ENCODE measurements at regions not wholly inside any gene's neighbourhood (a gene's known extent, or its start where the extent isn't known, plus 50 kb on each side); places are given as distances from the start of the nearest gene placed in this dataset.

DNA sequence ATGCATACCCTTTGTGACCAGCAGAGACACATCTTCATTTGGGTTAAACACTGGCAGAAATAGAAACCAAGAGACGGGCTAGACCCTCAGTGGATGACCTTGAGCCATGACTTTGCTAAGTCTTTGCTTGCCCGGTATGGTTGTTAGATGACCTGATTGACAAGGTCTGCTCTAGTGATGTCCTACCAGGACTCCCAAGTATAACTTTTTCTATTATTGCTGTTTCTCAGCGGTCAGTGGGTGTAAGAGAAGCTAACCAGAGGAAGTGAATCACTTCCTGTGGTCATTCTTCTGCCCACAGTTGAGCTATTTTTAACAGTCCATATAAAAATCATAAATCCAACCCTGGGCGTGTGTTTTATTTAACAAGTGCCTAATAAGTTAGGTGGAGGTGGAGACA, 126.2 kb upstream of the ETS2 start:
- in situ Hi-C loops (cut with HindIII; ENCODE audit: extremely low pct_ligation_motif_present, low pct_unique_long_range_greater_than_20kb), result no loop called here
- H3K27ac ChIP-seq (ENCODE audit: extremely low read length, insufficient read depth, low read length), result no peak overlapping the region
- H2AFZ ChIP-seq (ENCODE audit: low read length), result no peak overlapping the region
- intact Hi-C loops (cut with micrococcal nuclease; ENCODE audit: unreplicated experiment), result no loop called here
- WGBS (ENCODE audit: low lambda C conversion rate), result 14% methylated on average over 4 of the region's 4 CpGs
- no peaks in the 10 kb centered on the region for H3K36me3 ChIP-seq (replicated peaks in 1 of 2; ENCODE audit: control insufficient read depth in 1 of 2, insufficient read depth in 2 of 2, low read length in 2 of 2)
- no peaks in the 10 kb centered on the region for H3K4me1 ChIP-seq (ENCODE audit: insufficient read depth, low read length)
- no peak for DNase-seq (ENCODE audit: low spot score)
- H3K9ac ChIP-seq (ENCODE audit: insufficient read depth, low read depth, low read length), result no peak overlapping the region
- no peaks in the 10 kb centered on the region for H3K79me2 ChIP-seq (ENCODE audit: insufficient read depth, low read length)
- H3K27me3 ChIP-seq (ENCODE audit: control insufficient read depth in 1 of 2, insufficient read depth in 2 of 2, low read length in 2 of 2), result peaks cover 0 to 10% of the 10 kb centered on the region in 2 experiments; a peak in 1 of 5 replicates
- CTCF ChIA-PET (ENCODE audit: low intra/inter-chr PET ratio, low total read pairs), result no interaction called here
- no peaks in the 10 kb centered on the region for H4K20me1 ChIP-seq (ENCODE audit: insufficient read depth, low read length)
- no peak for ATAC-seq
- no peak for FAIRE-seq
- no peak overlapping the region for H3K4me2 ChIP-seq (ENCODE audit: low read depth, low read length)
- BruUV-seq (replicated peaks), result no TSS peak
- H3K4me3 ChIP-seq (replicated peaks in 1 of 3; ENCODE audit: insufficient read depth in 1 of 3, low read depth in 2 of 3, low read length in 3 of 3), result no peak overlapping the region
- TF ChIP-seq NFYC (CRISPR knock-in tag; IDR thresholded peaks at IDR 0.05), result no peak
- TF ChIP-seq, protein P1, sequence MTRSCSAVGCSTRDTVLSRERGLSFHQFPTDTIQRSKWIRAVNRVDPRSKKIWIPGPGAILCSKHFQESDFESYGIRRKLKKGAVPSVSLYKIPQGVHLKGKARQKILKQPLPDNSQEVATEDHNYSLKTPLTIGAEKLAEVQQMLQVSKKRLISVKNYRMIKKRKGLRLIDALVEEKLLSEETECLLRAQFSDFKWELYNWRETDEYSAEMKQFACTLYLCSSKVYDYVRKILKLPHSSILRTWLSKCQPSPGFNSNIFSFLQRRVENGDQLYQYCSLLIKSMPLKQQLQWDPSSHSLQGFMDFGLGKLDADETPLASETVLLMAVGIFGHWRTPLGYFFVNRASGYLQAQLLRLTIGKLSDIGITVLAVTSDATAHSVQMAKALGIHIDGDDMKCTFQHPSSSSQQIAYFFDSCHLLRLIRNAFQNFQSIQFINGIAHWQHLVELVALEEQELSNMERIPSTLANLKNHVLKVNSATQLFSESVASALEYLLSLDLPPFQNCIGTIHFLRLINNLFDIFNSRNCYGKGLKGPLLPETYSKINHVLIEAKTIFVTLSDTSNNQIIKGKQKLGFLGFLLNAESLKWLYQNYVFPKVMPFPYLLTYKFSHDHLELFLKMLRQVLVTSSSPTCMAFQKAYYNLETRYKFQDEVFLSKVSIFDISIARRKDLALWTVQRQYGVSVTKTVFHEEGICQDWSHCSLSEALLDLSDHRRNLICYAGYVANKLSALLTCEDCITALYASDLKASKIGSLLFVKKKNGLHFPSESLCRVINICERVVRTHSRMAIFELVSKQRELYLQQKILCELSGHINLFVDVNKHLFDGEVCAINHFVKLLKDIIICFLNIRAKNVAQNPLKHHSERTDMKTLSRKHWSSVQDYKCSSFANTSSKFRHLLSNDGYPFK (CRISPR knock-in tag; IDR thresholded peaks at IDR 0.05; ENCODE audit: borderline replicate concordance), result no peak
- no peak for TF ChIP-seq HMGA1 (CRISPR knock-in tag; conservative IDR thresholded peaks at IDR 0.05)
- no peak for TF ChIP-seq TOE1 (CRISPR knock-in tag; IDR thresholded peaks at IDR 0.05)
- TF ChIP-seq, protein P2, sequence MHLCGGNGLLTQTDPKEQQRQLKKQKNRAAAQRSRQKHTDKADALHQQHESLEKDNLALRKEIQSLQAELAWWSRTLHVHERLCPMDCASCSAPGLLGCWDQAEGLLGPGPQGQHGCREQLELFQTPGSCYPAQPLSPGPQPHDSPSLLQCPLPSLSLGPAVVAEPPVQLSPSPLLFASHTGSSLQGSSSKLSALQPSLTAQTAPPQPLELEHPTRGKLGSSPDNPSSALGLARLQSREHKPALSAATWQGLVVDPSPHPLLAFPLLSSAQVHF (CRISPR knock-in tag; IDR thresholded peaks at IDR 0.05), result no peak
- TF ChIP-seq ZNF737 (CRISPR knock-in tag; IDR thresholded peaks at IDR 0.05; ENCODE audit: borderline replicate concordance), result no peak
- no peak for TF ChIP-seq STAT5B (CRISPR knock-in tag; IDR thresholded peaks at IDR 0.05)
- no peak for TF ChIP-seq TARDBP (CRISPR knock-in tag; IDR thresholded peaks at IDR 0.05)
- no peak for TF ChIP-seq GABPB1 (CRISPR knock-in tag; IDR thresholded peaks at IDR 0.05)
- TF ChIP-seq, protein P3, sequence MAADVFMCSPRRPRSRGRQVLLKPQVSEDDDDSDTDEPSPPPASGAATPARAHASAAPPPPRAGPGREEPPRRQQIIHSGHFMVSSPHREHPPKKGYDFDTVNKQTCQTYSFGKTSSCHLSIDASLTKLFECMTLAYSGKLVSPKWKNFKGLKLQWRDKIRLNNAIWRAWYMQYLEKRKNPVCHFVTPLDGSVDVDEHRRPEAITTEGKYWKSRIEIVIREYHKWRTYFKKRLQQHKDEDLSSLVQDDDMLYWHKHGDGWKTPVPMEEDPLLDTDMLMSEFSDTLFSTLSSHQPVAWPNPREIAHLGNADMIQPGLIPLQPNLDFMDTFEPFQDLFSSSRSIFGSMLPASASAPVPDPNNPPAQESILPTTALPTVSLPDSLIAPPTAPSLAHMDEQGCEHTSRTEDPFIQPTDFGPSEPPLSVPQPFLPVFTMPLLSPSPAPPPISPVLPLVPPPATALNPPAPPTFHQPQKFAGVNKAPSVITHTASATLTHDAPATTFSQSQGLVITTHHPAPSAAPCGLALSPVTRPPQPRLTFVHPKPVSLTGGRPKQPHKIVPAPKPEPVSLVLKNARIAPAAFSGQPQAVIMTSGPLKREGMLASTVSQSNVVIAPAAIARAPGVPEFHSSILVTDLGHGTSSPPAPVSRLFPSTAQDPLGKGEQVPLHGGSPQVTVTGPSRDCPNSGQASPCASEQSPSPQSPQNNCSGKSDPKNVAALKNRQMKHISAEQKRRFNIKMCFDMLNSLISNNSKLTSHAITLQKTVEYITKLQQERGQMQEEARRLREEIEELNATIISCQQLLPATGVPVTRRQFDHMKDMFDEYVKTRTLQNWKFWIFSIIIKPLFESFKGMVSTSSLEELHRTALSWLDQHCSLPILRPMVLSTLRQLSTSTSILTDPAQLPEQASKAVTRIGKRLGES (CRISPR knock-in tag; IDR thresholded peaks at IDR 0.05; ENCODE audit: borderline replicate concordance), result no peak
- TF ChIP-seq REPIN1 (CRISPR knock-in tag; IDR thresholded peaks at IDR 0.05; ENCODE audit: borderline replicate concordance, low read depth), result no peak
- POLR2A ChIA-PET, result no interaction called here
- H3K9me3 ChIP-seq (ENCODE audit: low read length), result no peaks in the 10 kb centered on the region
